Skin epidermis (tissue), 12 donors: ENCODE measurements at regions not wholly inside any gene's neighbourhood (a gene's known extent, or its start where the extent isn't known, plus 50 kb on each side); places are given as distances from the start of the nearest gene placed in this dataset.

Experiments
- H3K27ac ChIP-seq, 21 experiments: fragments of 200-600 bp; sonication (generic) in 11 of 21; one replicate each; pipeline ENCODE4 v1.5.0; 2020; ENCODE audit warnings: mild to moderate bottlenecking in 3 of 21, inconsistent platforms in 2 of 21, moderate library complexity in 2 of 21
- H3K4me3 ChIP-seq, 7 experiments: fragments of 200-600 bp; sonication (generic) in 2 of 7; one replicate each; pipeline ENCODE4 v1.5.0; 2020; ENCODE audit warnings: inconsistent platforms in 2 of 7, mild to moderate bottlenecking in 2 of 7, moderate library complexity in 1 of 7

- H3K27ac ChIP-seq, result no peak overlapping the region
- H3K4me3 ChIP-seq, result no peak overlapping the region
These were observed 49.8 kb upstream of the FDX1 start for GRCh38 chr11:110379936-110380335.
